ENCODE measurements at regions not wholly inside any gene's neighbourhood (a gene's known extent, or its start where the extent isn't known, plus 50 kb on each side); places are given as distances from the start of the nearest gene placed in this dataset.

GRCh38 chr1:148328884-148329283, 154.2 kb downstream of the PPIAL4G start:
- TF ChIP-seq CTCF (IDR thresholded peaks at IDR 0.05): no peak
- no peak for TF ChIP-seq POLR2A (IDR thresholded peaks at IDR 0.05)
- TF ChIP-seq POLR2AphosphoS5 (IDR thresholded peaks at IDR 0.05; ENCODE audit: insufficient read depth in 1 of 2, low read depth in 1 of 2): no peak

All from vagina (tissue), 2 donors.